ENCODE measurements at regions not wholly inside any gene's neighbourhood (a gene's known extent, or its start where the extent isn't known, plus 50 kb on each side); places are given as distances from the start of the nearest gene placed in this dataset.

DNA sequence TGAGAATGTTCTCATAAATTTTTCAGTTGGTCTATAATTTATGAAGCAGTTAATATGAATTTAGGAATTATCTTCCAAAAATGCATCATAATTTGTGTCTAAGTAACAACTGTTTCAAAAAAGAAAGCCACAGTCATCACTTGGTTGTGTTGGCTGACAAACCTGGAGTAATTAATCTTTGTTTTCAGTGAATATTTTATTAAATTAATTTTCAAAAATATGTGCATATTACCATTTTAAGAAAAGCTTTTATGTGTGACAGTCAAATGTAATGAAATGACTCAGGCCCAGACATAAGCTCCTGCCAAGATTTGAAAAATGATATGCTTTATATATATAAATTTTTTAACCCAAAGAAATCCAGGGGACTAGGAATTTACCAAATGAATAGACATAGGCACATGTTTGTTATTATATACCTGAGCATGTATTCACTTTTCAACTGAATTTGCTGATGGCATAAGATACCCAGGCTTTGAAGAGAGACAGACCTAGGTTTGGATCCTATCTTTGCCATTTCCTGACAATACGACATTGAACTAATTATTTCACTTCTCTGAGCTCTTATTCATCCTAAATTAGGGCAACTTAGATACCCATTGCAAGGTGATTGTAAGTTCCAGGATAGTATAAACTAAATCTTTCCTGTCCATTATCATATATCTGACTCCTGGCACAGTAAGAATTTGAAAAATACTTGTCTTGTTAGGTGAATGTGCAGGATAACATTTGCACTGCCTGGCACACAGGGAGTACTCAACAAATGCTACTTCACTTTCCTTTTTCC lies 729.5 kb upstream of the ADGRL2 start:
- DNase-seq (ENCODE audit: low read depth, low spot score): no peak

DNA sequence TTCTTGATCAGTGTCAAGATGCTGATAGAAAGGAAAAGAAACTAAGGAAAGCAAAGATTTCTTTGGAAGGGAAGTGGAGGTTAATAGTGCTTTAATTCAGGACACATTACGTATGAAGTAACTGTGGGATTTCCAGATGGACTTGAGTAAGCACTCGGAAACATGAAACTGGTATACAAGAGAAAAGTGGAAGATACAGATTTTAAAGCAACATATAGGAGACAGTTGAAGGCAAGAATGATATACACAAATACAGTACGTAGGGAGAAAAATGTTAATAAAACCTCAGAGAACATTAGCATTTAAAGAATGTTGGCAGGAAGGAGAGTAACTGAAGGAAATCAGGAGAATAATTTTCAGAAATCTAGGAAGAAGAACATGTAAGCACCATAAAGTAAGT lies 730.9 kb upstream of the ADGRL2 start:
- no peak overlapping the region for H3K27ac ChIP-seq
- no peak for DNase-seq (ENCODE audit: low read depth, low spot score)

More for the DNA sequence above, 729.5 kb upstream of the ADGRL2 start:
- no peak overlapping the region for H3K27ac ChIP-seq

DNA sequence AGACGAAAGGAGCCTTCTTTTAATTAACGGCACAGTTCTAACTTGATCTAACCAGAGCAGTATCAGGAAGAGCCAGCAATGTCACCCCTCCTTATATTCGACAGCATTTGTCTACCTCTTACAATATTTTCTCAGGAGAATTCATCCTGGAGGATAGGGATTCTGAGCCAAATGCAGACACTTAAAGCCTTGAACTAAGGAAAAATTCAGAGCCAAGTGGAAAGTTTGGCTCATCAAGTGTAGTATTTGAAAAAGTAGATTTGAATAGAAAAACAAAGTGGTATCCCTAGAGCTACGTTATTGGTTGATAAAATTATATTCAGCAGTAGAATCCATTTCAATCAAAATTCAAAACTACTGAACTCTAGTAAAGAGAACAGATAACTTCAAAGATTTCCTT lies 732.0 kb upstream of the ADGRL2 start:
- DNase-seq (ENCODE audit: low read depth, low spot score): no peak
- H3K27ac ChIP-seq: no peak overlapping the region

- DNase-seq (ENCODE audit: low read depth, low spot score): no peak
These were observed 746.9 kb upstream of the ADGRL2 start for GRCh38 chr1:81053826-81054225.

DNA sequence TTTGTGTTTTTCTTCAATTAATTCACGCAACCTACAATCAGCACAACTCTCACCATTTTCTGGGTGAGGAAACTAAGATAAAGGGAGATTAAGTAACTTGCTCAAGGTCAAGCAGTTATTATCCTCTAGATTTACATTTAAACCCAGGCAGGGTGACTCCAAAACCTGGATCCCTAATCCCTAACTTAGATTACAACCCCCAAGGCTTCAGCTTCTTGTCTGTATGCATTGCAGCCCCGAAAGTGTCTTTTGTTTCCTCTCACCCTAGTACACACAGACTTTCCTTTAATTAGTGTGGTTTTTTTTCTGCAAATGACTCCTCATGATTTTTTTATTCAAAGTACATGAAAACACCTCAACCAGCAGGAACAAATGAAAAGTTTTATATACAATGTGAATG lies 748.6 kb upstream of the ADGRL2 start:
- H3K27ac ChIP-seq: no peak overlapping the region
- DNase-seq (ENCODE audit: low read depth, low spot score): no peak

More at GRCh38 chr1:81053826-81054225, 746.9 kb upstream of the ADGRL2 start:
- H3K27ac ChIP-seq: no peak overlapping the region

GRCh38 chr1:81050390-81050789 lies 750.3 kb upstream of the ADGRL2 start:
- no peak for DNase-seq (ENCODE audit: low read depth, low spot score)

DNA sequence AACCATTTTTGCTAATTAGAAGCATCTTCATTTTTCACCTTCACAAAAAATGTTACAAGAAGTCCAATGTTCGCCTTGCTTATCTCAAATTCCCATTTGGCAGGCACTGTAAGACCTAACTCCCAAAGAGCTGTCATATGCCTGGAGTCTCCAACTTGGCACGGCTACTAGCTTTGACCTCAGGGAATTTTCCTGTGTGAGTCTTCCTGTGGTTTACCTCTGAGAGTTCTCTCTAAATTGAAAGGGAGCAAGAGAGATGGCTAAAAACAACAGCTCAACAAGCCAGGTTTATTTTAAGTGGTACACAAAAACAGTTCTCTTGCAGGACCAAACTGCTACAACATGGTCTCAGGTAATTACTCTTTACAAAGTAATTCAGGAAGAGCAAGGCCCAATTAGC lies 756.0 kb upstream of the ADGRL2 start:
- H3K27ac ChIP-seq: no peak overlapping the region
- no peak for DNase-seq (ENCODE audit: low read depth, low spot score)

More at GRCh38 chr1:81050390-81050789, 750.3 kb upstream of the ADGRL2 start:
- H3K27ac ChIP-seq: no peak overlapping the region

- H3K27ac ChIP-seq: no peak overlapping the region
- DNase-seq (ENCODE audit: low read depth, low spot score): no peak
These were observed 758.5 kb upstream of the ADGRL2 start for GRCh38 chr1:81042225-81042624.

GRCh38 chr1:81034291-81034690 lies 766.4 kb upstream of the ADGRL2 start:
- DNase-seq (ENCODE audit: low read depth, low spot score): no peak
- H3K27ac ChIP-seq: no peak overlapping the region

GRCh38 chr1:81032973-81033425 lies 767.7 kb upstream of the ADGRL2 start:
- no peak for DNase-seq (ENCODE audit: low read depth, low spot score)
- no peak overlapping the region for H3K27ac ChIP-seq

DNA sequence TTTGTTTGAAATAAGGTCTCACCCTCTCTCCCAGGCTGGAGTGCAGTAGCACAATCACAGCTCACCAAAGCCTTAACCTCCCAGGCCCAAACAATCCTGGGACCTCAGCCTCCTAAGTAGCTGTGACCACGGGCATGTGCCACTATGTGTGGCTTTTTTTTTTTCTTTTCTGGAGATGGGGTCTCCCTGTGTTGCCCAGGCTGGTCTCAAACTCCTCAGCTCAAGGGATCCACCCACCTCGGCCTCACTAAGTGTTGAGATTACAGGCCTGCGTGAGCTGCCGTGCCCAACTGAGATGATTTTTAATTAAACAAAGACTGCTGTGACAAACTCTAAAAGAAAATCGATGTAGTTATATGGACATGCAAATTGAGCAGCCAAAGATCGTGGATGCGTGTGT lies 768.4 kb upstream of the ADGRL2 start:
- no peak overlapping the region for H3K27ac ChIP-seq
- no peak for DNase-seq (ENCODE audit: low read depth, low spot score)

GRCh38 chr1:81030441-81030840 lies 770.3 kb upstream of the ADGRL2 start:
- DNase-seq (ENCODE audit: low read depth, low spot score): no peak
- H3K27ac ChIP-seq: no peak overlapping the region

- H3K27ac ChIP-seq: no peak overlapping the region
- DNase-seq (ENCODE audit: low read depth, low spot score): no peak
These were observed 771.5 kb upstream of the ADGRL2 start for GRCh38 chr1:81029266-81029665.

DNA sequence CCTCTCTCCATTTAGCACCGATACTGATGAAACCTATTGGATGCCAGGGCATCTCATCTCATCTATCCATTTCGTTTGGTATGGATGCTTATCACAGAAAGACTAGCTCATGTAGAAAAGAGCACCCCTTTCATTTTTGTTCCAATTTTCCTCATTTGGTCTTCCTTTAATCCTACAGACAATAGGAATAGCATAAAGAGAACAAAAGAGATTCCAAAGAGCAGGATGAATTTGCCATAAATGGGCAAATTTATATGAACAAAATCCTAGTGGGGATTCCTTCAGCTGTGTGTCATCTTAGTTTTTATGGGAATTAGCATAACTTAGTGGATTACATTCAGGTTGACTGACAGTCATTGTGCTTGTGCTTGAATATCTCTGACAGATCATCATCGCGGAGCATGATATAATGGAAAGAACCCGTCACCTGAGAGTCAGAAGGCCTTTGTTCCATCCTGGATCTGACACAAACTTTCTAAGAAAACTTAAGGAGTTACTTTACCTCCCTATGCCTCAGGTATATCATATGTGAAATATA lies 777.5 kb upstream of the ADGRL2 start:
- no peak for DNase-seq (ENCODE audit: low read depth, low spot score)
- H3K27ac ChIP-seq: no peak overlapping the region

GRCh38 chr1:81021134-81021533 lies 779.6 kb upstream of the ADGRL2 start:
- H3K27ac ChIP-seq: no peak overlapping the region
- DNase-seq (ENCODE audit: low read depth, low spot score): no peak

GRCh38 chr1:81020506-81020905 lies 780.2 kb upstream of the ADGRL2 start:
- DNase-seq (ENCODE audit: low read depth, low spot score): no peak
- no peak overlapping the region for H3K27ac ChIP-seq

GRCh38 chr1:81010126-81010525 lies 790.6 kb upstream of the ADGRL2 start:
- no peak overlapping the region for H3K27ac ChIP-seq
- no peak for DNase-seq (ENCODE audit: low read depth, low spot score)

DNA sequence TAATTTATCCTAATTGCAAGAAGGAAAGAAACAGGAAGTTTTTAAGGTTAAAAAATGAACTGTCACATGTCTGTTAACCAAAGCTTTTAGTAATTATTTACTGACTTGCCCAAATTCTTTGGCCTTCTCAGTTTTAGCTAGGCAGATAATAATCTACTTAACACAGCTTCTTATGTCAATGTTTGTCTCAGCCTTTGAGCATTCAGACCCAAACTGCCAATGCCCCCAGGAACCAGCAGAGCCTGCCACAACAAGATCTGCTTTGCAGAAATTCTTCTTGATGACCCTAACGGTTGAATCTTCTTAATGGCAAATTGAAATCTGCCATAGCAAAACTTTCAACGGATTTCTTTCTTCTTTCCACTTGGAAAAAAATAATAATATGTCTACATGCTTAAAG lies 792.4 kb upstream of the ADGRL2 start:
- DNase-seq (ENCODE audit: low read depth, low spot score): no peak
- H3K27ac ChIP-seq: no peak overlapping the region

DNA sequence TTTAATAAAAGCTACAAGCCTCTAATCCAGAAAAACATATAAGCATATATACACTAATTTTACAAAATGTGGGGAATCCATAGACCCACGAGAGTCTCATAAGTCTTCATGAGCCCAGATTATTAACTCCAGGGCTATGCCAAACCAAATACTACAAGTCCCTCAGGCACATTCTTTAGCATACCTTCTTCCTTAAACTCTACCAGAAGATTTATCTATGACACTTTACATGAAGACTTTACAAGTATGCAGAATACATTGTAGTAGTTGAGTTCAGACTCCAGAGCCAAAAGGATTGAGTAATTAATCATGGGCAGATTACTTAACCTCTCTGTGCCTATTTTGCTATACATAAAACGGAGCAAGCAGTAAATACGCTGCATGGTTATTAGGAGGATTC lies 793.7 kb upstream of the ADGRL2 start:
- H3K27ac ChIP-seq: no peak overlapping the region
- peak; percentile 33 for DNase-seq (ENCODE audit: low read depth, low spot score)

- DNase-seq (ENCODE audit: low read depth, low spot score): no peak
- no peak overlapping the region for H3K27ac ChIP-seq
These were observed 794.2 kb upstream of the ADGRL2 start for GRCh38 chr1:81006502-81006901.

GRCh38 chr1:81004011-81004410 lies 796.7 kb upstream of the ADGRL2 start:
- DNase-seq (ENCODE audit: low read depth, low spot score): no peak
- no peak overlapping the region for H3K27ac ChIP-seq

DNA sequence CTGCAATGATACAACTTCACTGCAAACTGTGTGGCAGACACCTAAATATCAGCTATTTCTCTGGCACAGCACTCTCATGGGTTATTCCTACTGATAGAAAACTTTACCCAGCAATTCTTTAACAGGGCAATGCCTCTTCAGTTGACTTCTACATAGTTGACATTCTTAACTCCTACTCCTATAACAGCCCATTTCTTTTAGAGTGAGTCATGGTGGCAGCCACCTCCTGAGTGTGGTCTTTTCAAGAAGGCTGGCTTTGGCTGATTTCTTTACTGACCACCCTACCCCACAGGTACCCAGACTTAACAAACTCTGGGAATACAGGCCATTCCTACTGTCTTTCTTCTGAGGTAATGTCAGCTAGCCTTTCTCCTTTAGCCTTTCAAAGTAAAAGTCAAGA lies 805.8 kb upstream of the ADGRL2 start:
- no peak for DNase-seq (ENCODE audit: low read depth, low spot score)
- no peak overlapping the region for H3K27ac ChIP-seq
